H1 (cell line): ENCODE measurements at regions not wholly inside any gene's neighbourhood (a gene's known extent, or its start where the extent isn't known, plus 50 kb on each side); places are given as distances from the start of the nearest gene placed in this dataset. TPM values are rescaled to one million over a fixed set of nuclear protein-coding genes. Genes with fewer than 3 reads are reported as not detected.

Experiments
- small RNA-seq: library from polyadenylated mRNA; stranded (forward); fragments of <200 nt; extraction: miRNeasy Mini kit (QIAGEN cat#:217004); gene quantifications from one replicate; pipeline ENCODE3, GENCODE V24; 2013; ENCODE audit not compliant: insufficient read depth

Small RNA genes in the stretch of these regions (small RNA-seq; reads per million reads assigned to genes)
- gene RNU6-1235P, result not detected
